SK-N-SH treated with all-trans-retinoic acid at 6 μM for 48 hours (cell line): ENCODE measurements at regions not wholly inside any gene's neighbourhood (a gene's known extent, or its start where the extent isn't known, plus 50 kb on each side); places are given as distances from the start of the nearest gene placed in this dataset.

Experiments used
- ATAC-seq: fragments of 200-7000 bp; cut with Tn5 transposase; 3 replicates; pipeline ENCODE4 v1.9.1; 2020; ENCODE audit warnings: mild to moderate bottlenecking, moderate library complexity
- ARNTL ChIP-seq: fragments of 450-650 bp; formaldehyde crosslinking; IDR thresholded peaks from 2 replicates; pipeline ENCODE4 v1.5.0; 2020; ENCODE audit warnings: low read depth, mild to moderate bottlenecking, moderate library complexity, borderline replicate concordance
- BACH2 ChIP-seq: fragments of 250-450 bp; sonication (Bioruptor Pico); IDR thresholded peaks from 2 replicates; pipeline ENCODE4 v1.9.0; 2021; ENCODE audit warnings: mild to moderate bottlenecking, borderline replicate concordance
- CSDC2 ChIP-seq: fragments of 250-450 bp; sonication (Bioruptor Pico); IDR thresholded peaks from 2 replicates; pipeline ENCODE4 v1.5.0; 2020; ENCODE audit warnings: mild to moderate bottlenecking, moderate library complexity
- ESRRG ChIP-seq: fragments of 250-450 bp; sonication (Bioruptor Pico); IDR thresholded peaks from 2 replicates; pipeline ENCODE4 v1.6.1; 2021; ENCODE audit warnings: mild to moderate bottlenecking
- GLIS3 ChIP-seq: fragments of 250-450 bp; sonication (Bioruptor Pico); IDR thresholded peaks from 2 replicates; pipeline ENCODE4 v1.5.0; 2020; ENCODE audit warnings: mild to moderate bottlenecking, moderate library complexity
- ISL1 ChIP-seq: fragments of 250-450 bp; sonication (Bioruptor Pico); IDR thresholded peaks from 2 replicates; pipeline ENCODE4 v2.1.2; 2022; ENCODE audit warnings: mild to moderate bottlenecking, moderate library complexity
- OSR1 ChIP-seq: fragments of 250-450 bp; sonication (Bioruptor Pico); IDR thresholded peaks from 2 replicates; pipeline ENCODE4 v1.8.0; 2022; ENCODE audit warnings: moderate library complexity, mild to moderate bottlenecking, inconsistent platforms
- PPARA ChIP-seq: fragments of 250-450 bp; sonication (Bioruptor Pico); IDR thresholded peaks from 2 replicates; pipeline ENCODE4 v1.5.0; 2020; ENCODE audit warnings: mild to moderate bottlenecking, borderline replicate concordance
- RARB ChIP-seq: fragments of 250-450 bp; sonication (Bioruptor Pico); IDR thresholded peaks from 2 replicates; pipeline ENCODE4 v1.8.0; 2021; ENCODE audit warnings: mild to moderate bottlenecking, moderate library complexity
- SNAI2 ChIP-seq: fragments of 250-450 bp; sonication (Bioruptor Pico); IDR thresholded peaks from 2 replicates; pipeline ENCODE4 v1.5.0; 2020; ENCODE audit warnings: mild to moderate bottlenecking, moderate library complexity
- TCF4 ChIP-seq: fragments of 250-450 bp; sonication (Bioruptor Pico); IDR thresholded peaks from 2 replicates; pipeline ENCODE4 v1.8.0; 2021; ENCODE audit warnings: mild to moderate bottlenecking, moderate library complexity, borderline replicate concordance
- TOX ChIP-seq: fragments of 250-450 bp; sonication (Bioruptor Pico); IDR thresholded peaks from 2 replicates; pipeline ENCODE4 v1.8.0; 2021; ENCODE audit warnings: mild to moderate bottlenecking, moderate library complexity, borderline replicate concordance
- ZC3H10 ChIP-seq: fragments of 250-450 bp; sonication (Bioruptor Pico); IDR thresholded peaks from 2 replicates; pipeline ENCODE4 v1.5.1; 2021; ENCODE audit warnings: mild to moderate bottlenecking, moderate library complexity
- ZFP3 ChIP-seq: fragments of 250-450 bp; sonication (Bioruptor Pico); IDR thresholded peaks from 2 replicates; pipeline ENCODE4 v1.5.0; 2020; ENCODE audit warnings: mild to moderate bottlenecking, moderate library complexity
- ZFP30 ChIP-seq: fragments of 450-650 bp; formaldehyde crosslinking; IDR thresholded peaks from 2 replicates; pipeline ENCODE4 v1.5.0; 2022; ENCODE audit warnings: mild to moderate bottlenecking, moderate library complexity
- ZNF565 ChIP-seq: fragments of 450-650 bp; formaldehyde crosslinking; conservative IDR thresholded peaks from 2 replicates; pipeline ENCODE4 v1.5.0; 2020; ENCODE audit warnings: low read depth, mild to moderate bottlenecking, moderate library complexity
- ZNF70 ChIP-seq: fragments of 450-650 bp; formaldehyde crosslinking; IDR thresholded peaks from 2 replicates; pipeline ENCODE4 v1.5.0; 2020; ENCODE audit warnings: mild to moderate bottlenecking, moderate library complexity
- ZNF8 ChIP-seq: fragments of 450-650 bp; formaldehyde crosslinking; IDR thresholded peaks from 2 replicates; pipeline ENCODE4 v1.5.0; 2020; ENCODE audit warnings: mild to moderate bottlenecking, moderate library complexity
- TF ChIP-seq, protein P1 (sequence below): fragments of 250-450 bp; sonication (Bioruptor Pico); IDR thresholded peaks from 2 replicates; pipeline ENCODE4 v1.8.0; 2020; ENCODE audit warnings: mild to moderate bottlenecking, moderate library complexity, borderline replicate concordance
- TF ChIP-seq, protein P2 (sequence below): fragments of 250-450 bp; sonication (Bioruptor Pico); IDR thresholded peaks from 2 replicates; pipeline ENCODE4 v1.5.1; 2020; ENCODE audit warnings: low read depth, mild to moderate bottlenecking, moderate library complexity
- TF ChIP-seq, protein P3 (sequence below): fragments of 250-450 bp; sonication (Bioruptor Pico); IDR thresholded peaks from 2 replicates; pipeline ENCODE4 v1.5.1; 2021; ENCODE audit warnings: mild to moderate bottlenecking, moderate library complexity
- TF ChIP-seq, protein P4 (sequence below): fragments of 250-450 bp; sonication (Bioruptor Pico); IDR thresholded peaks from 2 replicates; pipeline ENCODE4 v1.8.0; 2021; ENCODE audit warnings: low read depth, mild to moderate bottlenecking, moderate library complexity, borderline replicate concordance

DNA sequence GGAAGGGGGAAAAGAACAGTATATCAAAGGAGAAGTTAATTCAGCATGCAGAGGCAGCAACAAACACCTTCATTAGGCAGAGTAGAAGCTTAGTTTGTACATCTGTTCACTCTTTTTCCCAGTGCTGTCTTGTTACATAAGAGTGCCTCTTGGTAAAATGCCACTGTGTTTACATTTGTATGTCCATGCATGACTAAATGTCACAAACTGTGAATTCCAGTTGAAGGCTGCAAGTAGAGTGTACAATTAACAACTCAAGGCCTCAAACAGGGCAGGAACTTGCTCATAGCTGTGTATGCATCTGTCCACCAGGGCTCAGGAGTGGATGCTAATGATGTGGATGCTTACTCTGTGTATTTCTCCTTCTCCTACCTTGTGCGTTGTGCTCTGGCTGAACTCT, 214.2 kb upstream of the TPM1 start:
- no peak for ATAC-seq
- TF ChIP-seq, protein P1, sequence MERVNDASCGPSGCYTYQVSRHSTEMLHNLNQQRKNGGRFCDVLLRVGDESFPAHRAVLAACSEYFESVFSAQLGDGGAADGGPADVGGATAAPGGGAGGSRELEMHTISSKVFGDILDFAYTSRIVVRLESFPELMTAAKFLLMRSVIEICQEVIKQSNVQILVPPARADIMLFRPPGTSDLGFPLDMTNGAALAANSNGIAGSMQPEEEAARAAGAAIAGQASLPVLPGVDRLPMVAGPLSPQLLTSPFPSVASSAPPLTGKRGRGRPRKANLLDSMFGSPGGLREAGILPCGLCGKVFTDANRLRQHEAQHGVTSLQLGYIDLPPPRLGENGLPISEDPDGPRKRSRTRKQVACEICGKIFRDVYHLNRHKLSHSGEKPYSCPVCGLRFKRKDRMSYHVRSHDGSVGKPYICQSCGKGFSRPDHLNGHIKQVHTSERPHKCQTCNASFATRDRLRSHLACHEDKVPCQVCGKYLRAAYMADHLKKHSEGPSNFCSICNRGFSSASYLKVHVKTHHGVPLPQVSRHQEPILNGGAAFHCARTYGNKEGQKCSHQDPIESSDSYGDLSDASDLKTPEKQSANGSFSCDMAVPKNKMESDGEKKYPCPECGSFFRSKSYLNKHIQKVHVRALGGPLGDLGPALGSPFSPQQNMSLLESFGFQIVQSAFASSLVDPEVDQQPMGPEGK (CRISPR knock-in tag) = no peak
- no peak for TF ChIP-seq CSDC2 (CRISPR knock-in tag)
- TF ChIP-seq ARNTL (CRISPR knock-in tag) = no peak
- TF ChIP-seq ZNF565 (CRISPR knock-in tag) = no peak
- TF ChIP-seq TOX (CRISPR knock-in tag) = no peak
- TF ChIP-seq GLIS3 = no peak
- no peak for TF ChIP-seq OSR1 (CRISPR knock-in tag)
- no peak for TF ChIP-seq ZFP3 (CRISPR knock-in tag)
- no peak for TF ChIP-seq ZNF70 (CRISPR knock-in tag)
- TF ChIP-seq, protein P2, sequence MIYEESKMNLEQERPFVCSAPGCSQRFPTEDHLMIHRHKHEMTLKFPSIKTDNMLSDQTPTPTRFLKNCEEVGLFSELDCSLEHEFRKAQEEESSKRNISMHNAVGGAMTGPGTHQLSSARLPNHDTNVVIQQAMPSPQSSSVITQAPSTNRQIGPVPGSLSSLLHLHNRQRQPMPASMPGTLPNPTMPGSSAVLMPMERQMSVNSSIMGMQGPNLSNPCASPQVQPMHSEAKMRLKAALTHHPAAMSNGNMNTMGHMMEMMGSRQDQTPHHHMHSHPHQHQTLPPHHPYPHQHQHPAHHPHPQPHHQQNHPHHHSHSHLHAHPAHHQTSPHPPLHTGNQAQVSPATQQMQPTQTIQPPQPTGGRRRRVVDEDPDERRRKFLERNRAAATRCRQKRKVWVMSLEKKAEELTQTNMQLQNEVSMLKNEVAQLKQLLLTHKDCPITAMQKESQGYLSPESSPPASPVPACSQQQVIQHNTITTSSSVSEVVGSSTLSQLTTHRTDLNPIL (CRISPR knock-in tag) = no peak
- no peak for TF ChIP-seq BACH2 (CRISPR knock-in tag)
- TF ChIP-seq SNAI2 (CRISPR knock-in tag) = no peak
- no peak for TF ChIP-seq ZC3H10 (CRISPR knock-in tag)
- TF ChIP-seq, protein P3, sequence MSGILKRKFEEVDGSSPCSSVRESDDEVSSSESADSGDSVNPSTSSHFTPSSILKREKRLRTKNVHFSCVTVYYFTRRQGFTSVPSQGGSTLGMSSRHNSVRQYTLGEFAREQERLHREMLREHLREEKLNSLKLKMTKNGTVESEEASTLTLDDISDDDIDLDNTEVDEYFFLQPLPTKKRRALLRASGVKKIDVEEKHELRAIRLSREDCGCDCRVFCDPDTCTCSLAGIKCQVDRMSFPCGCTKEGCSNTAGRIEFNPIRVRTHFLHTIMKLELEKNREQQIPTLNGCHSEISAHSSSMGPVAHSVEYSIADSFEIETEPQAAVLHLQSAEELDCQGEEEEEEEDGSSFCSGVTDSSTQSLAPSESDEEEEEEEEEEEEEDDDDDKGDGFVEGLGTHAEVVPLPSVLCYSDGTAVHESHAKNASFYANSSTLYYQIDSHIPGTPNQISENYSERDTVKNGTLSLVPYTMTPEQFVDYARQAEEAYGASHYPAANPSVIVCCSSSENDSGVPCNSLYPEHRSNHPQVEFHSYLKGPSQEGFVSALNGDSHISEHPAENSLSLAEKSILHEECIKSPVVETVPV = no peak
- no peak for TF ChIP-seq ESRRG (CRISPR knock-in tag)
- no peak for TF ChIP-seq RARB
- TF ChIP-seq TCF4 = no peak
- no peak for TF ChIP-seq ZNF8 (CRISPR knock-in tag)

DNA sequence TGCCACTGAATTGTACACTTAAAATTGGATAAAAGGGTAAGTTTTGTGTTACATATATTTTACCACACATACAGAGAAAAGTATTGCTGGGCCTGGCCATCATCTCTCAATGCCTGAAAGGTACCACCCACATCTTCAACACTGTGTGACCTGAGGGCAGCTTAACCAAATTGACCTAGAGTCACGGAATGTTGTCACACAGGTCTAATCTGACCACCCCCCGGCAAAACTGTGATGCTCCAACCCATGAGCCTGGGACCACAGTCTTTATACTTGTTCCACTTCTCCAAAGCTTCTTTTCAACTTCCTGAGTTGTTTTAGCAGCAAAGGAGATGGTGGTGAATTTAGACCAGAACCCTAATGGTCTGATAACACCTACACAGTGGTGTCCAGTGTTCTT, 210.3 kb upstream of the TPM1 start:
- TF ChIP-seq, protein P1 (CRISPR knock-in tag) = no peak
- no peak for TF ChIP-seq ZC3H10 (CRISPR knock-in tag)
- TF ChIP-seq, protein P2 (CRISPR knock-in tag) = no peak
- no peak for TF ChIP-seq ZNF8 (CRISPR knock-in tag)
- no peak for TF ChIP-seq RARB
- no peak for TF ChIP-seq ZNF565 (CRISPR knock-in tag)
- TF ChIP-seq TCF4 = no peak
- TF ChIP-seq, protein P4, sequence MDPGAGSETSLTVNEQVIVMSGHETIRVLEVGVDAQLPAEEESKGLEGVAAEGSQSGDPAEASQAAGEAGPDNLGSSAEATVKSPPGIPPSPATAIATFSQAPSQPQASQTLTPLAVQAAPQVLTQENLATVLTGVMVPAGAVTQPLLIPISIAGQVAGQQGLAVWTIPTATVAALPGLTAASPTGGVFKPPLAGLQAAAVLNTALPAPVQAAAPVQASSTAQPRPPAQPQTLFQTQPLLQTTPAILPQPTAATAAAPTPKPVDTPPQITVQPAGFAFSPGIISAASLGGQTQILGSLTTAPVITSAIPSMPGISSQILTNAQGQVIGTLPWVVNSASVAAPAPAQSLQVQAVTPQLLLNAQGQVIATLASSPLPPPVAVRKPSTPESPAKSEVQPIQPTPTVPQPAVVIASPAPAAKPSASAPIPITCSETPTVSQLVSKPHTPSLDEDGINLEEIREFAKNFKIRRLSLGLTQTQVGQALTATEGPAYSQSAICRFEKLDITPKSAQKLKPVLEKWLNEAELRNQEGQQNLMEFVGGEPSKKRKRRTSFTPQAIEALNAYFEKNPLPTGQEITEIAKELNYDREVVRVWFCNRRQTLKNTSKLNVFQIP (CRISPR knock-in tag) = no peak
- no peak for TF ChIP-seq ISL1
- TF ChIP-seq PPARA (CRISPR knock-in tag) = no peak
- ATAC-seq = no peak

DNA sequence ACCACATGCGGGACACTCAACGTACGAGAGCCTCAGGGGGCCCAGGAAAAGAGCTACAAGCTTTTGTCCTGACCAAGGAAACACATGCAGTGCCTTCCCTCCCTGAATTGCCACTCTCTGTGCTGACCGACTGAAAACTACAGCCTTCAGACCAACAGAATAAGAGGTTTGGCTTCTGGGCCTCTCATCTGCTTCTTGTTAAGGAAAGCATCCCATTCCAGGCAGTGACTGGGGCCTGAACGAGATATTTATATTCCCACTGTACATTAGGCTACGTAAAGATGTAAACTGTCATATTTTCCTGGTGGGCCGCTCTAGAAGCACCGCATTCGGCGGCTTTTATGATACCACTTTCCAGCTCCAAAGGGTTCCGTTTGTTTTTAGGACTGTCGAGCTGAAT, 208.9 kb upstream of the TPM1 start:
- no peak; the same call in 2 of the 3 replicates for ATAC-seq
- TF ChIP-seq TCF4 (no peak), GLIS3 (no peak), PPARA (CRISPR knock-in tag) (no peak), ZFP30 (CRISPR knock-in tag) (no peak), ISL1 (no peak), ZNF8 (CRISPR knock-in tag) (no peak), CSDC2 (CRISPR knock-in tag) (no peak)
- TF ChIP-seq, protein P1 (CRISPR knock-in tag) = no peak
- TF ChIP-seq, protein P4 (CRISPR knock-in tag) = no peak
